Adrenal gland (tissue), 5 donors: ENCODE measurements at regions not wholly inside any gene's neighbourhood (a gene's known extent, or its start where the extent isn't known, plus 50 kb on each side); places are given as distances from the start of the nearest gene placed in this dataset.
A peak's percentile ranks its signal among the peaks of the same experiment; 100 is the strongest.

Experiments
- POLR2A ChIP-seq, 2 donors: fragments of 450-650 bp; IDR thresholded peaks; one replicate each; pipeline ENCODE4 v1.6.1; 2017; ENCODE audit warnings: antibody characterized with exemption in 2 of 2, mild to moderate bottlenecking in 2 of 2, moderate library complexity in 1 of 2
- TF ChIP-seq, protein P1 (sequence below), 6 experiments: fragments of 450-650 bp in 4 of 6; fragments of 200-600 bp in 2 of 6; sonication (generic) in 1 of 6; IDR thresholded peaks; 1 replicate in 5 of 6; 2 replicates in 1 of 6; pipeline versions ENCODE4 v1.5.1 to v1.8.0; 2016 to 2021; ENCODE audit warnings: antibody characterized with exemption in 6 of 6, mild to moderate bottlenecking in 2 of 6, moderate library complexity in 1 of 6
- donor health status: DM: no; HTN: no; CAD: no.

DNA sequence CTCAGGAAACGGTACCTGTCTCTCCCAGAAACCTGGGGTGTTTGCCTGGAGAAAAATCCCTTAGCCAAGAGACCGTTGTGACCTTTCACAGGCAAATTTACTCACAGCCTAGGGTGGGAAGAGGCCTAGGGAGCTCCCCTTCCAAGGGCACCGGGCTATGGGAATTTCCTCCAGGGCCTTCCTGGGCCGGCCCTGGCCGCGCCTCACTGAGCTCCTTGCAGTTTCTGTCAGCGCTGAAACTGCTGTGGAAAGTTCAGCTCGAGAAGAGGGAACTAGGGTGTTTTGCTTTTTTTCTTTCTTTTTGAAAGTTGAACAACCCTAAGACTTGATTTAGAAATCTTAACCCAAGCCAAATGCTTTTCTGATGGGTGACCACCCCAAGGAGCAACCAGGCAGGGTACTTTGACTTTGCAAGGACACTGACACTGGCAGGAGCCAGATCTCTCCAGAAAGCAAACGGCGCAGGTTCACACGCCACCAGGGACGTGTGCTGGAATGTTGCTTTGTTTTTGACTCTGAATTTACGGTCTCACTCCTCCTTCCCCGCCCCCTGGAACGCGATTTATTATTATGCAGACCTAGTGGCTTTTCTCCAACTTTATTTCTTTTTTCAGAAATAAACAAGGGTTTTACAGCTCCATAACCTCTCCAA lies 229.6 kb upstream of the JUN start:
- TF ChIP-seq, protein P1, sequence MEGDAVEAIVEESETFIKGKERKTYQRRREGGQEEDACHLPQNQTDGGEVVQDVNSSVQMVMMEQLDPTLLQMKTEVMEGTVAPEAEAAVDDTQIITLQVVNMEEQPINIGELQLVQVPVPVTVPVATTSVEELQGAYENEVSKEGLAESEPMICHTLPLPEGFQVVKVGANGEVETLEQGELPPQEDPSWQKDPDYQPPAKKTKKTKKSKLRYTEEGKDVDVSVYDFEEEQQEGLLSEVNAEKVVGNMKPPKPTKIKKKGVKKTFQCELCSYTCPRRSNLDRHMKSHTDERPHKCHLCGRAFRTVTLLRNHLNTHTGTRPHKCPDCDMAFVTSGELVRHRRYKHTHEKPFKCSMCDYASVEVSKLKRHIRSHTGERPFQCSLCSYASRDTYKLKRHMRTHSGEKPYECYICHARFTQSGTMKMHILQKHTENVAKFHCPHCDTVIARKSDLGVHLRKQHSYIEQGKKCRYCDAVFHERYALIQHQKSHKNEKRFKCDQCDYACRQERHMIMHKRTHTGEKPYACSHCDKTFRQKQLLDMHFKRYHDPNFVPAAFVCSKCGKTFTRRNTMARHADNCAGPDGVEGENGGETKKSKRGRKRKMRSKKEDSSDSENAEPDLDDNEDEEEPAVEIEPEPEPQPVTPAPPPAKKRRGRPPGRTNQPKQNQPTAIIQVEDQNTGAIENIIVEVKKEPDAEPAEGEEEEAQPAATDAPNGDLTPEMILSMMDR (IDR thresholded peaks at IDR 0.05), result peak in 3 of 6 experiments; percentile 6 to 20 (median 18)
- TF ChIP-seq POLR2A (IDR thresholded peaks at IDR 0.05), result peak in 1 of 2 donors; percentile 35
